ENCODE measurements at regions not wholly inside any gene's neighbourhood (a gene's known extent, or its start where the extent isn't known, plus 50 kb on each side); places are given as distances from the start of the nearest gene placed in this dataset.

- no peak for TF ChIP-seq CTCF (IDR thresholded peaks at IDR 0.05)
- no peak for TF ChIP-seq POLR2AphosphoS5 (IDR thresholded peaks at IDR 0.05)
Measured at GRCh38 chr15:26472661-26473060, 300.2 kb downstream of the GABRB3 start.
